Activated naive CD4-positive, alpha-beta T cell treated with anti-CD3 and anti-CD28 coated beads, Interleukin-2, amount 10 ng/mL, durations not matched to agents 7 days and 5 days (primary cell): ENCODE measurements at regions not wholly inside any gene's neighbourhood (a gene's known extent, or its start where the extent isn't known, plus 50 kb on each side); places are given as distances from the start of the nearest gene placed in this dataset.

Source experiments
- CTCF ChIA-PET: fragments of 350-600 bp; sonication (Branson Sonifier 250); formaldehyde crosslinking; loops from one replicate; lab custom pipeline; 2021; ENCODE audit warnings: antibody characterized with exemption; lab: Charles Lee
- DNase-seq: peaks from one replicate; pipeline ENCODE4 v3.0.0-alpha.2; 2020
- H3K27ac Mint-ChIP-seq: one replicate; pipeline ENCODE4 v1.8.0; 2021; ENCODE audit warnings: mild to moderate bottlenecking, moderate library complexity, mixed read lengths
- H3K27me3 Mint-ChIP-seq: one replicate; pipeline ENCODE4 v1.8.0; 2021; ENCODE audit warnings: mild to moderate bottlenecking, mixed read lengths
- H3K36me3 Mint-ChIP-seq: one replicate; pipeline ENCODE4 v1.8.0; 2021; ENCODE audit warnings: mixed read lengths
- H3K4me1 Mint-ChIP-seq: one replicate; pipeline ENCODE4 v1.8.0; 2021; ENCODE audit warnings: mixed read lengths
- H3K4me3 Mint-ChIP-seq: one replicate; pipeline ENCODE4 v1.8.0; 2021; ENCODE audit warnings: mild to moderate bottlenecking, moderate library complexity, mixed read lengths
- H3K9me3 Mint-ChIP-seq: one replicate; pipeline ENCODE4 v1.8.0; 2021; ENCODE audit warnings: mixed read lengths

GRCh38 chr2:30031184-30031583 lies 109.8 kb upstream of the ALK start:
- no peak for DNase-seq
- Mint-ChIP-seq H3K27ac (no peak overlapping the region), H3K4me1 (no peaks in the 10 kb centered on the region), H3K4me3 (no peak overlapping the region), H3K36me3 (no peaks in the 10 kb centered on the region), H3K9me3 (no peaks in the 10 kb centered on the region), H3K27me3 (peaks cover 21% of the 10 kb centered on the region)
- CTCF ChIA-PET, result no interaction called here

DNA sequence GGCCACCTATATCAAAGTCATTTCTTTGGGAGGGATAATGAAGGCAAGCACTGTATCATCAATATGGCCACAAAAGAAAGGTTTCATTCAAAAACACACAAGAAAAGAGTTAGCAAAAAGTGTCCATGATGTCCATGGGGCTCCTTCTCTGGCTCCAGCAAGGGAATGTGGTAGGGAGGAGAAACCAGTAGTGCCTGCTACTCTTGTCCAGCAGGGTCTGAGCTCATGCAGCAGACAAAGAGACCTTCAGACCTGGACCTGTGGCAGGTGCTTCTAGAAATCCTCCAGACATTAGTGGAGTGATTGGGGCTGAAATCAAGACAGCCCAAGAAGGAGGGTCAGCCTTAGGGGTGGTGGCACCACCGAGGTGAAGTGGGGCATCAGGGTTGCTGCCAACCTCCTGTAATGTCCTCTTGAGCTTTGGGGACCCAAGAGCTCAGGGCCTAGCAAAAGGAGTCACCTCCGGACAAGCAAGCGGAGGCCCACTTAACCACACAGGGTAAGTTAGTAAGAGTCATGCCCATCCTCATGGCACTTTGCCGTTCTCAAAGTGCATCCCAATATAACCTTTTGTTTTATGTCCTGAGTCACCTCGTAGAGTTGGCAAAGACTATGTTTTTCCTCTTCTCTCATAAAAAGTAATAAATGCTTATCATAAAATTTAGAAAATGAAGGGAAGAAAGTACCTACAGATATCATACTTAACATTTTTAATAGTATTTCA lies 112.6 kb upstream of the YPEL5 start:
- H3K27me3 Mint-ChIP-seq, result peaks cover 7% of the 10 kb centered on the region
- no peak for DNase-seq
- H3K36me3 Mint-ChIP-seq, result no peaks in the 10 kb centered on the region
- no peaks in the 10 kb centered on the region for H3K4me1 Mint-ChIP-seq
- no peaks in the 10 kb centered on the region for H3K9me3 Mint-ChIP-seq
- H3K4me3 Mint-ChIP-seq, result no peak overlapping the region
- H3K27ac Mint-ChIP-seq, result no peak overlapping the region
- CTCF ChIA-PET, result interaction anchor here (0.5 kb wide), 1 partner anchor 340 kb away, joined by 3 read pairs; no protein-coding TSS in a partner anchor

DNA sequence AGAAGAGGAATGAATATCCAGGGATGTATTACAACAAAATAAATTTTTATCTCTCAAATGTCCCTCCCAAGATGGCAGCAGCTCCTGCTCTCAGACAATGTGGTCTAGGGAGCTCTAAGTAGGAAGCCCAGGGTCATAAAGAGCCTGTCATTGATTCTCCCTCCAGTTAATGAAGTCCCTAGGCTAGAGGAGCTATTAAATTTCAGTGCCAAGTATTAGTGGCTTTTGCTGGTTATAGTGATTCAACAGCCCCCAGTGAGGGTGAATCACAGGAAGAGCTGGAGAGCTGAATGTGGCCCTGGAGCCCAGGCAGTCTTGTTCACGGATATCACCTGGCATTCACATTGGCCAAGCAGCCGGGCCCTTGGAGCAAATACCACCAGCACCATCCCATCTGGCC lies 109.8 kb upstream of the YPEL5 start:
- no peak for DNase-seq
- Mint-ChIP-seq H3K36me3 (no peaks in the 10 kb centered on the region), H3K27me3 (peaks cover 13% of the 10 kb centered on the region), H3K27ac (no peak overlapping the region), H3K4me1 (no peaks in the 10 kb centered on the region), H3K4me3 (no peak overlapping the region), H3K9me3 (no peaks in the 10 kb centered on the region)
- CTCF ChIA-PET, result interaction anchor here (1.0 kb wide), 1 partner anchor 10 kb away, joined by 3 read pairs; no protein-coding TSS in a partner anchor

DNA sequence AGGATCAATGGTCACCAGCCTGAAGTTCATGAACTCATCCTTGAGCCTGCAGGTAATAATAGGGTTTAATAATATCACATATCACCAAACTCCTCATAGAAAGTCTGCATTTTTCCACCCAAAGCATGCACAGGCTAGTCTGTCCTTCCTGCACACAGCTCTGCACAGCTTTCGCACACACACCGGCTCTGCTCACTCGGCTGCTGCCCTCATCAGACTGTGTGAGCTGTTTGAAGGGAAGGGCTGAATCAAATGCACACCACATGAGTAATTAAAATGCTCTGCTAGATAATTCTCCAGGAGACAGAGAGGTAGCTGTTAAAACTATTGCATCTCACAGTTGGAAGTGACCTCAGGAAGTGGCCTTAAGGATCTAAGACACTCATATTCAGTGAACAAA lies 108.4 kb upstream of the YPEL5 start:
- no peak for DNase-seq
- Mint-ChIP-seq H3K4me3 (no peak overlapping the region), H3K27ac (no peak overlapping the region), H3K4me1 (no peaks in the 10 kb centered on the region), H3K27me3 (peaks cover 13% of the 10 kb centered on the region), H3K9me3 (no peaks in the 10 kb centered on the region), H3K36me3 (no peaks in the 10 kb centered on the region)
- CTCF ChIA-PET, result no interaction called here

DNA sequence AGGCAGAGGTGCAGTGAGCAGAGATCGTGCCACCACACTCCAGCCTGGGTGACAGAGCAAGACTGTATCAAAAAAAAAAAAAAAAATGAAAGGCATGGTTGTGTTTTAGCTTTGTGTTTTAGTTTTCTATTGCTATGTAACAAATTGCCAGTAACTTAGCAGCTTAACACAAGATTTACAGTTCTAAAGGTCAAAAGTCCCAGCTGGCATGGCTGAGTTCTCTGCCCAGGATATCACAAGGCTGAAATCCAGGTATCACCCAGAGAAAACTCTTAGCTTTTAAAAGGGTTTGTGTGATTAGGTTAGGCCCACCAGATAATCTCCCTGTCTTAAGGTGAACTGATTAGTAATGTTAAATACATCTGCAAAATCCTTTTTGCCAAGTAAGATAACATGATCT lies 107.7 kb upstream of the YPEL5 start:
- no peak for DNase-seq
- Mint-ChIP-seq H3K4me1 (no peaks in the 10 kb centered on the region), H3K36me3 (no peaks in the 10 kb centered on the region), H3K27ac (no peak overlapping the region), H3K27me3 (peaks cover 11% of the 10 kb centered on the region), H3K9me3 (no peaks in the 10 kb centered on the region), H3K4me3 (no peak overlapping the region)
- CTCF ChIA-PET, result no interaction called here

DNA sequence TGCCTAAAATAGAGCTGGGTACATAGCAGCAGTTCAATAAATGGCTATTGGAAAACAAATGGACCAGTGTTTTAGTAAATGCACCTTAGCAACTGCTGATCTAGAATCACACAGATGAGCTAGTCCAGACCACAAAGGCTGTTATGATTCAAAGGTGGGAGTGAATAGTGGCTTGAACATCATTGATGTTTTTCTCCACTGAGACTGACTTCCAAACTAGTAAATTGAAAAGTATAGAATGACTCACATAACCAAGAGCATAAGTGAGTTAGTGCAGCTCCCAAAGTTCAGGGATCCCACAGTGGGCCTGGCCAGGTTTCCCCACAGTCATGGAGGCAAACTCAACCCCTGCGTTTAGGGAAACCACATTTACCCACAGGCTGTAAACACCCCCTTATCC lies 106.7 kb upstream of the YPEL5 start:
- Mint-ChIP-seq H3K4me1 (no peaks in the 10 kb centered on the region), H3K4me3 (no peak overlapping the region), H3K36me3 (no peaks in the 10 kb centered on the region), H3K27me3 (peaks cover 10% of the 10 kb centered on the region), H3K27ac (no peak overlapping the region), H3K9me3 (no peaks in the 10 kb centered on the region)
- CTCF ChIA-PET, result no interaction called here
- DNase-seq, result no peak

DNA sequence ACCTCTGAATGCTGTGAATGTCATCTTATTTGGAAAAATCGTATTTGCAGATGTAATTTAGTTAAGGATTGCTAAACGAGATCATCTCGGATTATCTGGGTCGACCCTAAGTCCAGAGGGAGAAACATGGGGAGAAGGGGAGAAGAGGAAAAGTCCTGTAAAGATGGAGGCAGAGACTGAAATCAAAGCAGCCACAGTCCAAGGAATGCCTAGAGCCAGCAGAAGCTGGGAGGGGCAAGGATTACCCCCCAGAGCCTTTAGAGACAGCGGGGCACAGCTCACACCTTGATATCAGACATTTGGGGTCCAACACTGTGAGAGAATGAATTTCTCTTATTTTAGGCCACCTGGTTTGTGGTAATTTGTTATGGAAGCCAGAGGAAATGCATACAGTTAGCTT lies 104.9 kb upstream of the YPEL5 start:
- H3K4me1 Mint-ChIP-seq, result no peaks in the 10 kb centered on the region
- H3K9me3 Mint-ChIP-seq, result no peaks in the 10 kb centered on the region
- peaks cover 10% of the 10 kb centered on the region for H3K27me3 Mint-ChIP-seq
- CTCF ChIA-PET, result no interaction called here
- H3K4me3 Mint-ChIP-seq, result no peak overlapping the region
- DNase-seq, result no peak
- no peaks in the 10 kb centered on the region for H3K36me3 Mint-ChIP-seq
- no peak overlapping the region for H3K27ac Mint-ChIP-seq

GRCh38 chr2:30046396-30046795 lies 100.4 kb upstream of the YPEL5 start:
- no peak overlapping the region for H3K4me3 Mint-ChIP-seq
- no peaks in the 10 kb centered on the region for H3K9me3 Mint-ChIP-seq
- no peak overlapping the region for H3K27ac Mint-ChIP-seq
- DNase-seq, result no peak
- peaks cover 10% of the 10 kb centered on the region for H3K27me3 Mint-ChIP-seq
- CTCF ChIA-PET, result no interaction called here
- H3K36me3 Mint-ChIP-seq, result no peaks in the 10 kb centered on the region
- no peaks in the 10 kb centered on the region for H3K4me1 Mint-ChIP-seq

DNA sequence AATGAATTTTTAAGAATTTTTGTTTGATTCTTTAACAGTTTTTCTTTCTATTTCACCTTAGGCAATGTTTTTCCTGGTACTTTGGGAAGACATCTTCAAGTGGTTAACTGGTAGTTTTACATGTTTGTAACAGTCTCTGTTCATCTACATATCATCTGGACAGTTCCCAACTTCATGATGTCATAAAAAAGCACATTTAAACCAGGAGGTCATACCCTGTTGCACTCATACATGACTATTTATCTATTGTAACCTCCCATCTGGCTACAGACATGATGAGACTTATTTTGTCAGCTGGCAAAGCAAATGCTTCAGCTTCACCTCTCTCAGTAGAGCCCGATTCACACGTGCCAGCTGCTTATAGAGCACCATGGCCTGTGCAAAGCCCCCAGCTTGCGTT lies 99.8 kb upstream of the YPEL5 start:
- Mint-ChIP-seq H3K27me3 (peaks cover 5% of the 10 kb centered on the region), H3K9me3 (no peaks in the 10 kb centered on the region), H3K36me3 (no peaks in the 10 kb centered on the region), H3K4me1 (no peaks in the 10 kb centered on the region), H3K4me3 (no peak overlapping the region), H3K27ac (no peak overlapping the region)
- DNase-seq, result no peak
- CTCF ChIA-PET, result no interaction called here

- CTCF ChIA-PET, result no interaction called here
- H3K27me3 Mint-ChIP-seq, result peaks cover 4% of the 10 kb centered on the region
- DNase-seq, result no peak
These were observed 98.1 kb upstream of the YPEL5 start for GRCh38 chr2:30048636-30049175.

GRCh38 chr2:30055548-30055947 lies 91.3 kb upstream of the YPEL5 start:
- Mint-ChIP-seq H3K4me3 (no peak overlapping the region), H3K27me3 (peaks cover 2% of the 10 kb centered on the region), H3K27ac (no peak overlapping the region), H3K9me3 (no peaks in the 10 kb centered on the region), H3K4me1 (no peaks in the 10 kb centered on the region), H3K36me3 (no peaks in the 10 kb centered on the region)
- DNase-seq, result no peak
- CTCF ChIA-PET, result no interaction called here

More at GRCh38 chr2:30048636-30049175, 98.1 kb upstream of the YPEL5 start:
- no peaks in the 10 kb centered on the region for H3K4me1 Mint-ChIP-seq
- H3K36me3 Mint-ChIP-seq, result no peaks in the 10 kb centered on the region
- no peak overlapping the region for H3K27ac Mint-ChIP-seq
- H3K4me3 Mint-ChIP-seq, result no peak overlapping the region
- no peaks in the 10 kb centered on the region for H3K9me3 Mint-ChIP-seq

GRCh38 chr2:30060562-30060961 lies 86.2 kb upstream of the YPEL5 start:
- Mint-ChIP-seq H3K27me3 (peaks cover 12% of the 10 kb centered on the region), H3K9me3 (no peaks in the 10 kb centered on the region), H3K27ac (no peak overlapping the region), H3K4me3 (no peak overlapping the region), H3K36me3 (no peaks in the 10 kb centered on the region), H3K4me1 (no peaks in the 10 kb centered on the region)
- no peak for DNase-seq
- CTCF ChIA-PET, result interaction anchor here (1.0 kb wide), 1 partner anchor 11 kb away, joined by 3 read pairs; no protein-coding TSS in a partner anchor

DNA sequence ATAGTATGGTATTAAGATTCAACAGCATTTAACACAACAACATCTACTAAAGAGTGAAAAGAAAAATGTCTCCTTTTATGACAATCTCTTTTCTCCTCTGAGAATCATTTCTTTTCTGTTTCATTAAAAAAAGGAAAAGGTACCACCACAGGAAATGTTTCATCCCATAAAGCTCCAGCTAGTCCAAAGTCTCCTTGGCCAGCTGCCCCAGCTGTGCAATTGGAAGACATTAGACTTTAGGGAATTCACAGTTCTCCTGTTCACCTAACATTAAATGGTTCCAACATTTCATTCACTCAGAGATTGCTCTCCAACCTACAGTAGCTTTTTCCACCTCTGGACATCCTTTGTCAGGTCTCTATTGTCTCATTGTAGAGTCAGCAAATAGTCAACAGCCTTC lies 78.7 kb upstream of the YPEL5 start:
- peaks cover 22% of the 10 kb centered on the region for H3K27me3 Mint-ChIP-seq
- CTCF ChIA-PET, result interaction anchor here (2.1 kb wide), 1 partner anchor 145 kb away, joined by 8 read pairs; no protein-coding TSS in a partner anchor

DNA sequence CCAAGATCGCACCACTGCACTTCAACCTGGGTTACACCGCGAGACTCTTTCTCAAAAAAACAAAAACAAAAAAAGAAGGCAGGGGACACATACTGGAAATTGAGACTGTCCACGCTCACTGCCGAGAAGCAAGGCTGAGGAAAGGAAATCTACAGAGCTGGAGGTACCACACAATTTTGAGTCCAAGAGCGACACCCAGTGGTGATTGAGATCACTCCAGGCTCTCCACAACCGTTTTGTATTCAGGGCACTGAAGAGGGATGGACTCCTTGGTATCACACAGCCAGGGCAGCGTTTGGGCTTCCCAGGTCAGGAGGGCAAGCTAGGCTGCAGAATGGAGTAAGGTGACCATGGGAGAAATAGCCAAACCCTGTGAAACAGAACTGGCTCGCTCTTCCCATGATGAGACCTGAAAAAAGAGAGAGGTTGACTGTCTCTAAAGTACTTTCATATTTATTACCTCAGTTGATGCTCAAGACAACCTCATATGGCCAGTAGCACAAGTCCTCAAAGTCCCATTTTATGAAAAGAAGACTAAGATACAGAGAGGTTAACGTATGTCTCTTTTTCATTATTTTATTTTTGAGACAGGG lies 74.5 kb upstream of the YPEL5 start:
- Mint-ChIP-seq H3K4me3 (no peak overlapping the region), H3K4me1 (no peaks in the 10 kb centered on the region), H3K36me3 (no peaks in the 10 kb centered on the region), H3K27me3 (peaks cover 20% of the 10 kb centered on the region), H3K27ac (no peak overlapping the region), H3K9me3 (no peaks in the 10 kb centered on the region)
- peak; percentile 78 for DNase-seq
- CTCF ChIA-PET, result interaction anchor here (1.0 to 3.2 kb wide), 6 partner anchors 9 to 763 kb away, joined by 3 to 28 read pairs (median 4); no protein-coding TSS in a partner anchor

More for the DNA sequence above, 78.7 kb upstream of the YPEL5 start:
- no peak for DNase-seq
- H3K4me3 Mint-ChIP-seq, result no peak overlapping the region
- no peaks in the 10 kb centered on the region for H3K9me3 Mint-ChIP-seq
- H3K36me3 Mint-ChIP-seq, result no peaks in the 10 kb centered on the region
- H3K4me1 Mint-ChIP-seq, result no peaks in the 10 kb centered on the region
- H3K27ac Mint-ChIP-seq, result no peak overlapping the region

- no peaks in the 10 kb centered on the region for H3K36me3 Mint-ChIP-seq
- H3K4me3 Mint-ChIP-seq, result no peak overlapping the region
- no peaks in the 10 kb centered on the region for H3K9me3 Mint-ChIP-seq
- no peak for DNase-seq
- H3K27me3 Mint-ChIP-seq, result peaks cover 20% of the 10 kb centered on the region
- no peaks in the 10 kb centered on the region for H3K4me1 Mint-ChIP-seq
- H3K27ac Mint-ChIP-seq, result no peak overlapping the region
- CTCF ChIA-PET, result interaction anchor here (1.0 to 3.2 kb wide), 3 partner anchors 9 to 150 kb away, joined by 3 to 28 read pairs (median 7); no protein-coding TSS in a partner anchor
These were observed 73.3 kb upstream of the YPEL5 start for GRCh38 chr2:30073523-30073922.
